WTC11 (cell line): ENCODE measurements at regions not wholly inside any gene's neighbourhood (a gene's known extent, or its start where the extent isn't known, plus 50 kb on each side); places are given as distances from the start of the nearest gene placed in this dataset.

Experiments used
- ATF1 ChIP-seq: sonication (generic); formaldehyde crosslinking; IDR thresholded peaks from 2 replicates; pipeline ENCODE4 v1.8.1; 2023; ENCODE audit warnings: mild to moderate bottlenecking, moderate library complexity, missing genetic modification reagents
- ATF2 ChIP-seq: sonication (generic); formaldehyde crosslinking; IDR thresholded peaks from 2 replicates; pipeline ENCODE4 v1.8.1; 2022; ENCODE audit warnings: low read depth, missing genetic modification reagents, borderline replicate concordance
- CREB1 ChIP-seq: sonication (generic); formaldehyde crosslinking; IDR thresholded peaks from 2 replicates; pipeline ENCODE4 v1.8.0; 2023; ENCODE audit warnings: mild to moderate bottlenecking, missing genetic modification reagents
- CREM ChIP-seq: sonication (generic); formaldehyde crosslinking; IDR thresholded peaks from 2 replicates; pipeline ENCODE4 v1.8.1; 2022; ENCODE audit warnings: mild to moderate bottlenecking, missing genetic modification reagents, moderate library complexity
- CTCF ChIP-seq: fragments of 200-600 bp; IDR thresholded peaks from 2 replicates; pipeline ENCODE4 v1.8.0; 2022; ENCODE audit warnings: antibody characterized with exemption
- NFE2L1 ChIP-seq: sonication (generic); formaldehyde crosslinking; IDR thresholded peaks from 2 replicates; pipeline ENCODE4 v1.8.1; 2023; ENCODE audit warnings: missing genetic modification reagents
- NR3C1 ChIP-seq: sonication (generic); formaldehyde crosslinking; conservative IDR thresholded peaks from 2 replicates; pipeline ENCODE4 v1.8.1; 2023; ENCODE audit warnings: low read depth, mild to moderate bottlenecking, missing genetic modification reagents
- PRRX2 ChIP-seq: fragments of 250-450 bp; sonication (Bioruptor Pico); IDR thresholded peaks from 2 replicates; pipeline ENCODE4 v1.8.0; 2021; ENCODE audit warnings: mild to moderate bottlenecking
- SMAD3 ChIP-seq: sonication (generic); formaldehyde crosslinking; IDR thresholded peaks from 2 replicates; pipeline ENCODE4 v1.8.0; 2022; ENCODE audit warnings: missing genetic modification reagents, mild to moderate bottlenecking, borderline replicate concordance
- SP1 ChIP-seq: sonication (generic); formaldehyde crosslinking; conservative IDR thresholded peaks from 2 replicates; pipeline ENCODE4 v1.8.1; 2022; ENCODE audit warnings: missing genetic modification reagents
- ZNF232 ChIP-seq: sonication (generic); formaldehyde crosslinking; IDR thresholded peaks from 2 replicates; pipeline ENCODE4 v1.8.0; 2022; ENCODE audit warnings: mild to moderate bottlenecking, missing genetic modification reagents
- TF ChIP-seq, protein P1 (sequence below): fragments of 250-450 bp; sonication (Bioruptor Pico); IDR thresholded peaks from 2 replicates; pipeline ENCODE4 v1.9.0; 2021; ENCODE audit warnings: moderate library complexity, mild to moderate bottlenecking, inconsistent platforms, borderline replicate concordance
- TF ChIP-seq, protein P2 (sequence below): sonication (generic); formaldehyde crosslinking; IDR thresholded peaks from 2 replicates; pipeline ENCODE4 v1.8.1; 2022; ENCODE audit warnings: mild to moderate bottlenecking, moderate library complexity, missing genetic modification reagents

- TF ChIP-seq SMAD3 (no peak), PRRX2 (CRISPR knock-in tag) (no peak), CTCF (no peak), NFE2L1 (CRISPR knock-in tag) (no peak), ATF1 (no peak), ATF2 (CRISPR knock-in tag) (no peak), CREM (CRISPR knock-in tag) (no peak), NR3C1 (CRISPR knock-in tag) (no peak), SP1 (CRISPR knock-in tag) (no peak), ZNF232 (CRISPR knock-in tag) (no peak), CREB1 (CRISPR knock-in tag) (no peak)
- TF ChIP-seq, protein P1, sequence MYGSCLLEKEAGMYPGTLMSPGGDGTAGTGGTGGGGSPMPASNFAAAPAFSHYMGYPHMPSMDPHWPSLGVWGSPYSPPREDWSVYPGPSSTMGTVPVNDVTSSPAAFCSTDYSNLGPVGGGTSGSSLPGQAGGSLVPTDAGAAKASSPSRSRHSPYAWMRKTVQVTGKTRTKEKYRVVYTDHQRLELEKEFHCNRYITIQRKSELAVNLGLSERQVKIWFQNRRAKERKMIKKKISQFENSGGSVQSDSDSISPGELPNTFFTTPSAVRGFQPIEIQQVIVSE (CRISPR knock-in tag) = no peak
- TF ChIP-seq, protein P2, sequence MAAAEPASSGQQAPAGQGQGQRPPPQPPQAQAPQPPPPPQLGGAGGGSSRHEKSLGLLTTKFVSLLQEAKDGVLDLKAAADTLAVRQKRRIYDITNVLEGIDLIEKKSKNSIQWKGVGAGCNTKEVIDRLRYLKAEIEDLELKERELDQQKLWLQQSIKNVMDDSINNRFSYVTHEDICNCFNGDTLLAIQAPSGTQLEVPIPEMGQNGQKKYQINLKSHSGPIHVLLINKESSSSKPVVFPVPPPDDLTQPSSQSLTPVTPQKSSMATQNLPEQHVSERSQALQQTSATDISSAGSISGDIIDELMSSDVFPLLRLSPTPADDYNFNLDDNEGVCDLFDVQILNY = no peak
These were observed 107.6 kb upstream of the PKDCC start for GRCh38 chr2:41940060-41940744.
